HEK293 (cell line): ENCODE measurements at regions not wholly inside any gene's neighbourhood (a gene's known extent, or its start where the extent isn't known, plus 50 kb on each side); places are given as distances from the start of the nearest gene placed in this dataset.

ENCODE experiments used
- CTCF ChIA-PET: fragments of 350-600 bp; formaldehyde crosslinking; extraction: SDS; loops from one replicate; lab custom pipeline; 2021; ENCODE audit warnings: antibody characterized with exemption; lab: Yijun Ruan, JAX
- POLR2A ChIA-PET: fragments of 300-600 bp; formaldehyde crosslinking; extraction: SDS; loops from one replicate; lab custom pipeline; 2020; ENCODE audit warnings: antibody characterized with exemption, inconsistent platforms; lab: Yijun Ruan, JAX
- H3K27ac ChIP-seq: fragments of 200-500 bp; sonication (Bioruptor generic); 2 replicates; pipeline ENCODE4 v1.5.1; 2014; ENCODE audit warnings: low read depth, low read length, control low read depth, inconsistent platforms; ENCODE audit errors: extremely low read depth
- H3K36me3 ChIP-seq, 2 experiments: fragments of 200-500 bp in 1 of 2; sonication (Bioruptor generic) in 1 of 2; 1 replicate in 1 of 2; 2 replicates in 1 of 2; pipeline ENCODE4 v1.5.1; 2014 to 2017; ENCODE audit warnings: inconsistent platforms in 2 of 2, low read length in 2 of 2; ENCODE audit not compliant: control insufficient read depth in 2 of 2, insufficient read depth in 1 of 2
- H3K4me1 ChIP-seq: fragments of 200-500 bp; sonication (Bioruptor generic); 2 replicates; pipeline ENCODE4 v1.5.1; 2014; ENCODE audit warnings: mild to moderate bottlenecking, low read length, inconsistent platforms; ENCODE audit not compliant: control insufficient read depth, insufficient read depth
- H3K4me3 ChIP-seq: 2 replicates; pipeline ENCODE4 v1.5.1; 2011; ENCODE audit warnings: low read depth, mild to moderate bottlenecking, control low read depth, low read length, moderate library complexity
- H3K9me3 ChIP-seq: fragments of 200-500 bp; sonication (Bioruptor generic); 2 replicates; pipeline ENCODE4 v1.5.1; 2014; ENCODE audit warnings: low read depth, low read length, inconsistent platforms; ENCODE audit not compliant: control insufficient read depth, insufficient read depth
- SCRT1 ChIP-seq: fragments of 450-650 bp; formaldehyde crosslinking; IDR thresholded peaks from 2 replicates; pipeline ENCODE4 v1.5.1; 2016; ENCODE audit warnings: missing biosample characterization, missing genetic modification characterization, borderline replicate concordance
- SCRT2 ChIP-seq: fragments of 450-650 bp; formaldehyde crosslinking; IDR thresholded peaks from 2 replicates; pipeline ENCODE4 v1.5.1; 2016; ENCODE audit warnings: missing biosample characterization, missing genetic modification characterization
- SP7 ChIP-seq: fragments of 450-650 bp; formaldehyde crosslinking; IDR thresholded peaks from 2 replicates; pipeline ENCODE4 v1.5.1; 2016; ENCODE audit warnings: missing biosample characterization, missing genetic modification characterization
- ZFHX2 ChIP-seq: fragments of 450-650 bp; formaldehyde crosslinking; conservative IDR thresholded peaks from 2 replicates; pipeline ENCODE4 v1.5.1; 2016; ENCODE audit warnings: missing biosample characterization, missing genetic modification characterization
- ZNF121 ChIP-seq: fragments of 450-650 bp; formaldehyde crosslinking; IDR thresholded peaks from 2 replicates; pipeline ENCODE4 v1.5.1; 2016; ENCODE audit warnings: missing biosample characterization, missing genetic modification characterization
- ZNF248 ChIP-seq: fragments of 450-650 bp; formaldehyde crosslinking; IDR thresholded peaks from 2 replicates; pipeline ENCODE4 v1.5.1; 2017; ENCODE audit warnings: missing biosample characterization, missing genetic modification characterization
- ZNF341 ChIP-seq: fragments of 450-650 bp; formaldehyde crosslinking; IDR thresholded peaks from 2 replicates; pipeline ENCODE4; 2016; ENCODE audit warnings: low read depth, missing biosample characterization, missing genetic modification characterization
- ZNF350 ChIP-seq: fragments of 450-650 bp; formaldehyde crosslinking; IDR thresholded peaks from 2 replicates; pipeline ENCODE4 v1.5.0; 2017; ENCODE audit warnings: missing biosample characterization, mild to moderate bottlenecking, missing genetic modification characterization
- ZNF37A ChIP-seq: fragments of 450-650 bp; IDR thresholded peaks from 2 replicates; pipeline ENCODE4 v1.5.1; 2018; ENCODE audit warnings: missing biosample characterization, missing genetic modification characterization
- ZNF394 ChIP-seq: fragments of 450-650 bp; formaldehyde crosslinking; IDR thresholded peaks from 2 replicates; pipeline ENCODE4 v1.5.1; 2016; ENCODE audit warnings: missing biosample characterization, missing genetic modification characterization, mild to moderate bottlenecking, moderate library complexity, borderline replicate concordance
- ZNF423 ChIP-seq: fragments of 450-650 bp; formaldehyde crosslinking; IDR thresholded peaks from 2 replicates; pipeline ENCODE4 v1.5.1; 2016; ENCODE audit warnings: missing biosample characterization, missing genetic modification characterization
- ZNF626 ChIP-seq: fragments of 450-650 bp; sonication (Bioruptor Pico); formaldehyde crosslinking; IDR thresholded peaks from 2 replicates; pipeline ENCODE4 v1.5.1; 2018; ENCODE audit warnings: missing biosample characterization, missing genetic modification characterization, inconsistent platforms
- ZNF768 ChIP-seq: fragments of 450-650 bp; formaldehyde crosslinking; IDR thresholded peaks from 2 replicates; pipeline ENCODE4 v1.5.1; 2018; ENCODE audit warnings: missing biosample characterization, mild to moderate bottlenecking, missing genetic modification characterization
- ZXDB ChIP-seq: fragments of 450-650 bp; formaldehyde crosslinking; IDR thresholded peaks from 2 replicates; pipeline ENCODE4 v1.5.1; 2016; ENCODE audit warnings: missing biosample characterization, missing genetic modification characterization
- TF ChIP-seq, protein P1 (sequence below): fragments of 450-650 bp; formaldehyde crosslinking; IDR thresholded peaks from 2 replicates; pipeline ENCODE4 v1.5.0; 2017; ENCODE audit warnings: missing biosample characterization, missing genetic modification characterization, borderline replicate concordance
- TF ChIP-seq, protein P2 (sequence below): fragments of 450-650 bp; formaldehyde crosslinking; IDR thresholded peaks from 2 replicates; pipeline ENCODE4 v1.5.1; 2016; ENCODE audit warnings: missing biosample characterization, missing genetic modification characterization, borderline replicate concordance
- TF ChIP-seq, protein P3 (sequence below): fragments of 450-650 bp; formaldehyde crosslinking; IDR thresholded peaks from 2 replicates; pipeline ENCODE4 v1.5.1; 2016; ENCODE audit warnings: missing biosample characterization, missing genetic modification characterization

DNA sequence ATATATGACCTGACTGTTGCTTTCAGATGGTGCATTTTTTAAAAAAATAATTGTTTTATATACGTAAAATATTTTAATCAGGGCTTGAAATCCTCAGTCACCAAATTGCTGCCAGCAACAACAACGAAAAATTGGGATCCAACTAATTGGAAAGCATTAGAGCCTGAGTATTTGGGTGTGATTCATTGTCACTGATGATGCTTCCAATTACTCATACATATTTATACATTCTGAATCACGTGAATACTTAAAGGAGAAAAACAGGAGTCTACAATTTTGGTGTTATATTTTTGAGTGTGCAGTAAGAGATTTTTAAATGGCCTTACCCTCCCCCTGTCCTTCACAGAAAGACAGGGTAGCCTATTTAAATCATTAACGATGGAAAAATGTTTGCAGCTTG, 765.6 kb upstream of the TENM3 start:
- no peaks in the 10 kb centered on the region for H3K9me3 ChIP-seq
- ChIA-PET CTCF (interaction anchor here (0.7 kb wide), 2 partner anchors 82 to 966 kb away, joined by 3 read pairs; no protein-coding TSS in a partner anchor), POLR2A (no interaction called here)
- no peak overlapping the region for H3K4me3 ChIP-seq
- H3K36me3 ChIP-seq = no peaks in the 10 kb centered on the region
- no peak overlapping the region for H3K27ac ChIP-seq
- TF ChIP-seq ZNF626 = no peak
- TF ChIP-seq SCRT2 (tag by site-specific recombination) = no peak
- no peak for TF ChIP-seq ZXDB
- no peak for TF ChIP-seq ZNF394
- TF ChIP-seq, protein P1, sequence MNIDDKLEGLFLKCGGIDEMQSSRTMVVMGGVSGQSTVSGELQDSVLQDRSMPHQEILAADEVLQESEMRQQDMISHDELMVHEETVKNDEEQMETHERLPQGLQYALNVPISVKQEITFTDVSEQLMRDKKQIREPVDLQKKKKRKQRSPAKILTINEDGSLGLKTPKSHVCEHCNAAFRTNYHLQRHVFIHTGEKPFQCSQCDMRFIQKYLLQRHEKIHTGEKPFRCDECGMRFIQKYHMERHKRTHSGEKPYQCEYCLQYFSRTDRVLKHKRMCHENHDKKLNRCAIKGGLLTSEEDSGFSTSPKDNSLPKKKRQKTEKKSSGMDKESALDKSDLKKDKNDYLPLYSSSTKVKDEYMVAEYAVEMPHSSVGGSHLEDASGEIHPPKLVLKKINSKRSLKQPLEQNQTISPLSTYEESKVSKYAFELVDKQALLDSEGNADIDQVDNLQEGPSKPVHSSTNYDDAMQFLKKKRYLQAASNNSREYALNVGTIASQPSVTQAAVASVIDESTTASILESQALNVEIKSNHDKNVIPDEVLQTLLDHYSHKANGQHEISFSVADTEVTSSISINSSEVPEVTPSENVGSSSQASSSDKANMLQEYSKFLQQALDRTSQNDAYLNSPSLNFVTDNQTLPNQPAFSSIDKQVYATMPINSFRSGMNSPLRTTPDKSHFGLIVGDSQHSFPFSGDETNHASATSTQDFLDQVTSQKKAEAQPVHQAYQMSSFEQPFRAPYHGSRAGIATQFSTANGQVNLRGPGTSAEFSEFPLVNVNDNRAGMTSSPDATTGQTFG (tag by site-specific recombination) = no peak
- no peak for TF ChIP-seq SCRT1 (tag by site-specific recombination)
- TF ChIP-seq ZNF121 (tag by site-specific recombination) = no peak
- no peak for TF ChIP-seq ZNF350 (tag by site-specific recombination)
- TF ChIP-seq ZNF248 (tag by site-specific recombination) = no peak
- TF ChIP-seq ZNF37A = no peak
- TF ChIP-seq ZFHX2 (tag by site-specific recombination) = no peak
- TF ChIP-seq, protein P2, sequence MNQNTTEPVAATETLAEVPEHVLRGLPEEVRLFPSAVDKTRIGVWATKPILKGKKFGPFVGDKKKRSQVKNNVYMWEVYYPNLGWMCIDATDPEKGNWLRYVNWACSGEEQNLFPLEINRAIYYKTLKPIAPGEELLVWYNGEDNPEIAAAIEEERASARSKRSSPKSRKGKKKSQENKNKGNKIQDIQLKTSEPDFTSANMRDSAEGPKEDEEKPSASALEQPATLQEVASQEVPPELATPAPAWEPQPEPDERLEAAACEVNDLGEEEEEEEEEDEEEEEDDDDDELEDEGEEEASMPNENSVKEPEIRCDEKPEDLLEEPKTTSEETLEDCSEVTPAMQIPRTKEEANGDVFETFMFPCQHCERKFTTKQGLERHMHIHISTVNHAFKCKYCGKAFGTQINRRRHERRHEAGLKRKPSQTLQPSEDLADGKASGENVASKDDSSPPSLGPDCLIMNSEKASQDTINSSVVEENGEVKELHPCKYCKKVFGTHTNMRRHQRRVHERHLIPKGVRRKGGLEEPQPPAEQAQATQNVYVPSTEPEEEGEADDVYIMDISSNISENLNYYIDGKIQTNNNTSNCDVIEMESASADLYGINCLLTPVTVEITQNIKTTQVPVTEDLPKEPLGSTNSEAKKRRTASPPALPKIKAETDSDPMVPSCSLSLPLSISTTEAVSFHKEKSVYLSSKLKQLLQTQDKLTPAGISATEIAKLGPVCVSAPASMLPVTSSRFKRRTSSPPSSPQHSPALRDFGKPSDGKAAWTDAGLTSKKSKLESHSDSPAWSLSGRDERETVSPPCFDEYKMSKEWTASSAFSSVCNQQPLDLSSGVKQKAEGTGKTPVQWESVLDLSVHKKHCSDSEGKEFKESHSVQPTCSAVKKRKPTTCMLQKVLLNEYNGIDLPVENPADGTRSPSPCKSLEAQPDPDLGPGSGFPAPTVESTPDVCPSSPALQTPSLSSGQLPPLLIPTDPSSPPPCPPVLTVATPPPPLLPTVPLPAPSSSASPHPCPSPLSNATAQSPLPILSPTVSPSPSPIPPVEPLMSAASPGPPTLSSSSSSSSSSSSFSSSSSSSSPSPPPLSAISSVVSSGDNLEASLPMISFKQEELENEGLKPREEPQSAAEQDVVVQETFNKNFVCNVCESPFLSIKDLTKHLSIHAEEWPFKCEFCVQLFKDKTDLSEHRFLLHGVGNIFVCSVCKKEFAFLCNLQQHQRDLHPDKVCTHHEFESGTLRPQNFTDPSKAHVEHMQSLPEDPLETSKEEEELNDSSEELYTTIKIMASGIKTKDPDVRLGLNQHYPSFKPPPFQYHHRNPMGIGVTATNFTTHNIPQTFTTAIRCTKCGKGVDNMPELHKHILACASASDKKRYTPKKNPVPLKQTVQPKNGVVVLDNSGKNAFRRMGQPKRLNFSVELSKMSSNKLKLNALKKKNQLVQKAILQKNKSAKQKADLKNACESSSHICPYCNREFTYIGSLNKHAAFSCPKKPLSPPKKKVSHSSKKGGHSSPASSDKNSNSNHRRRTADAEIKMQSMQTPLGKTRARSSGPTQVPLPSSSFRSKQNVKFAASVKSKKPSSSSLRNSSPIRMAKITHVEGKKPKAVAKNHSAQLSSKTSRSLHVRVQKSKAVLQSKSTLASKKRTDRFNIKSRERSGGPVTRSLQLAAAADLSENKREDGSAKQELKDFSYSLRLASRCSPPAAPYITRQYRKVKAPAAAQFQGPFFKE (tag by site-specific recombination) = no peak
- no peak for TF ChIP-seq ZNF423 (tag by site-specific recombination)
- TF ChIP-seq ZNF768 = no peak
- TF ChIP-seq, protein P3, sequence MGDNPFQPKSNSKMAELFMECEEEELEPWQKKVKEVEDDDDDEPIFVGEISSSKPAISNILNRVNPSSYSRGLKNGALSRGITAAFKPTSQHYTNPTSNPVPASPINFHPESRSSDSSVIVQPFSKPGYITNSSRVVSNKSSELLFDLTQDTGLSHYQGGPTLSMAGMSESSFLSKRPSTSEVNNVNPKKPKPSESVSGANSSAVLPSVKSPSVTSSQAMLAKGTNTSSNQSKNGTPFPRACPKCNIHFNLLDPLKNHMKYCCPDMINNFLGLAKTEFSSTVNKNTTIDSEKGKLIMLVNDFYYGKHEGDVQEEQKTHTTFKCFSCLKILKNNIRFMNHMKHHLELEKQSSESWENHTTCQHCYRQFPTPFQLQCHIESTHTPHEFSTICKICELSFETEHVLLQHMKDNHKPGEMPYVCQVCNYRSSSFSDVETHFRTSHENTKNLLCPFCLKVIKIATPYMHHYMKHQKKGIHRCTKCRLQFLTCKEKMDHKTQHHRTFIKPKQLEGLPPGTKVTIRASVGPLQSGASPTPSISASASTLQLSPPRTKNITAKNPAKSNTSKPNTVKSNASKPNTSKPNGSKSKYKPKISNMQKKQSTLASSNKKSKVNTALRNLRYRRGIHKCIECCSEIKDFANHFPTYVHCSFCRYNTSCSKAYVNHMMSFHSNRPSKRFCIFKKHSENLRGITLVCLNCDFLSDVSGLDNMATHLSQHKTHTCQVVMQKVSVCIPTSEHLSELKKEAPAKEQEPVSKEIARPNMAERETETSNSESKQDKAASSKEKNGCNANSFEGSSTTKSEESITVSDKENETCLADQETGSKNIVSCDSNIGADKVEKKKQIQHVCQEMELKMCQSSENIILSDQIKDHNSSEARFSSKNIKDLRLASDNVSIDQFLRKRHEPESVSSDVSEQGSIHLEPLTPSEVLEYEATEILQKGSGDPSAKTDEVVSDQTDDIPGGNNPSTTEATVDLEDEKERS (tag by site-specific recombination) = no peak
- no peak for TF ChIP-seq ZNF341 (tag by site-specific recombination)
- no peak for TF ChIP-seq SP7 (tag by site-specific recombination)
- H3K4me1 ChIP-seq = no peaks in the 10 kb centered on the region
